ENCODE measurements at regions not wholly inside any gene's neighbourhood (a gene's known extent, or its start where the extent isn't known, plus 50 kb on each side); places are given as distances from the start of the nearest gene placed in this dataset.

DNA sequence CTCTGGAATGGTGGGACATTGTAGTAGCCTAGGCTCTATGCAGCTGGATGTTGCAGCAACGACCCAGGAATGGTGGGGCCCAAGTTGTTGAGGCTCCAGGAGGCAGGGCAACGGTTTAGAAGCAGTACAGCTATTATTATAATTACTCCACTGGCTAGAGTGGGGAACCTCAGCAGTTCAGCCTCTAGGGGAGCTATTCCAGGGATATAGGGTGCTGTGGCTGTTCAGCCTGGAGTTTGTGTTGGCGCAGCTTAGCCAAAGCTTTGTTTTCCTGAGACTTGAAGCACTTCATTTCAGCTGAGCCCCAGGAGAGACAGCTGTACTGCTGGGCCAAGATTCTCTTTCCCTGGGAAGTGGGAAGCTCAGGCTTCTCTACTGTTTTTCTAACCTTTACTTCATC is 1023.0 kb upstream of the ATXN7L3B start:
- TF ChIP-seq, protein P1, sequence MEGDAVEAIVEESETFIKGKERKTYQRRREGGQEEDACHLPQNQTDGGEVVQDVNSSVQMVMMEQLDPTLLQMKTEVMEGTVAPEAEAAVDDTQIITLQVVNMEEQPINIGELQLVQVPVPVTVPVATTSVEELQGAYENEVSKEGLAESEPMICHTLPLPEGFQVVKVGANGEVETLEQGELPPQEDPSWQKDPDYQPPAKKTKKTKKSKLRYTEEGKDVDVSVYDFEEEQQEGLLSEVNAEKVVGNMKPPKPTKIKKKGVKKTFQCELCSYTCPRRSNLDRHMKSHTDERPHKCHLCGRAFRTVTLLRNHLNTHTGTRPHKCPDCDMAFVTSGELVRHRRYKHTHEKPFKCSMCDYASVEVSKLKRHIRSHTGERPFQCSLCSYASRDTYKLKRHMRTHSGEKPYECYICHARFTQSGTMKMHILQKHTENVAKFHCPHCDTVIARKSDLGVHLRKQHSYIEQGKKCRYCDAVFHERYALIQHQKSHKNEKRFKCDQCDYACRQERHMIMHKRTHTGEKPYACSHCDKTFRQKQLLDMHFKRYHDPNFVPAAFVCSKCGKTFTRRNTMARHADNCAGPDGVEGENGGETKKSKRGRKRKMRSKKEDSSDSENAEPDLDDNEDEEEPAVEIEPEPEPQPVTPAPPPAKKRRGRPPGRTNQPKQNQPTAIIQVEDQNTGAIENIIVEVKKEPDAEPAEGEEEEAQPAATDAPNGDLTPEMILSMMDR (IDR thresholded peaks at IDR 0.05; ENCODE audit: low read length), result no peak
- TF ChIP-seq EZH2 (IDR thresholded peaks at IDR 0.05; ENCODE audit: borderline replicate concordance, low read length), result no peak
- 0 out of 2 replicates have a peak, but pooled peaks cover 2% of the 10 kb centered on the region for H3K9me3 ChIP-seq (ENCODE audit: low read length)
- no peaks in the 10 kb centered on the region for H3K36me3 ChIP-seq (ENCODE audit: insufficient read depth, low read length)
- H3K9ac ChIP-seq (ENCODE audit: low read length), result no peak overlapping the region
- no peak overlapping the region for H3K4me3 ChIP-seq (ENCODE audit: low read depth, low read length, poor library complexity, severe bottlenecking)
- H3K27ac ChIP-seq (ENCODE audit: low read depth, low read length, poor library complexity, severe bottlenecking), result no peak overlapping the region
- H3K79me2 ChIP-seq (ENCODE audit: insufficient read depth, low read length), result no peaks in the 10 kb centered on the region
- H2AFZ ChIP-seq (ENCODE audit: low read length), result no peak overlapping the region
- no peaks in the 10 kb centered on the region for H3K27me3 ChIP-seq (ENCODE audit: insufficient read depth, low read length)
- no peaks in the 10 kb centered on the region for H3K4me1 ChIP-seq (ENCODE audit: insufficient read depth, low read length, severe bottlenecking)
- no peak overlapping the region for H3K4me2 ChIP-seq (ENCODE audit: low read length)
- no peaks in the 10 kb centered on the region for H3F3A ChIP-seq (ENCODE audit: insufficient read depth, low read length)
- H3K9me2 ChIP-seq (ENCODE audit: low read depth, low read length), result no peaks in the 10 kb centered on the region
- H4K20me1 ChIP-seq (ENCODE audit: insufficient read depth, low read length), result no peaks in the 10 kb centered on the region

DNA sequence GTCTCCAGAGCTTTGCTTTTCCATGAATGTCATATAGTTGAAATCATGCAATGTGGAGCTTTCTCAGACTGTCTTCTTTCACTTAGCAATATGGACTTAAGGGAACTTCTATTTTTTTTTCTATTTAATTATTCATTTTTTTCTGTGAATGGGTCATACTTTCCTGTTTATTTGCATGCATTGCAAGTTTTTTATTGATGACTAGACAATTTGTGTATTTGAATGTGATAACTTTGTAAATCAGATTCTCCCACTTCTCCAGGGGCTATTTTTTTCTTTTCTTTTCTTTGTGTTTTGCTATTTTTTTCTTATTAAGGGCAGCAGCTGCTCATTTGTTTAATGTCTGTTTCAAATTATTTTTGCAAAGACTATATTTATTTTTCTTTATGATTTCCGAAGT is 1019.8 kb upstream of the ATXN7L3B start:
- Histone ChIP-seq H3K79me2 (ENCODE audit: insufficient read depth, low read length) (no peaks in the 10 kb centered on the region), H3K9me3 (ENCODE audit: low read length) (0 out of 2 replicates have a peak, but pooled peaks cover 2% of the 10 kb centered on the region), H3K36me3 (ENCODE audit: insufficient read depth, low read length) (no peaks in the 10 kb centered on the region), H3K27me3 (ENCODE audit: insufficient read depth, low read length) (no peaks in the 10 kb centered on the region), H3K9me2 (ENCODE audit: low read depth, low read length) (no peaks in the 10 kb centered on the region), H3K4me1 (ENCODE audit: insufficient read depth, low read length, severe bottlenecking) (no peaks in the 10 kb centered on the region), H3K27ac (ENCODE audit: low read depth, low read length, poor library complexity, severe bottlenecking) (no peak overlapping the region), H3K9ac (ENCODE audit: low read length) (no peak overlapping the region), H3K4me2 (ENCODE audit: low read length) (no peak overlapping the region), H2AFZ (ENCODE audit: low read length) (no peak overlapping the region), H4K20me1 (ENCODE audit: insufficient read depth, low read length) (no peaks in the 10 kb centered on the region), H3K4me3 (ENCODE audit: low read depth, low read length, poor library complexity, severe bottlenecking) (no peak overlapping the region), H3F3A (ENCODE audit: insufficient read depth, low read length) (no peaks in the 10 kb centered on the region)
- no peak for TF ChIP-seq EZH2 (IDR thresholded peaks at IDR 0.05; ENCODE audit: borderline replicate concordance, low read length)
- TF ChIP-seq, protein P1 (IDR thresholded peaks at IDR 0.05; ENCODE audit: low read length), result no peak

DNA sequence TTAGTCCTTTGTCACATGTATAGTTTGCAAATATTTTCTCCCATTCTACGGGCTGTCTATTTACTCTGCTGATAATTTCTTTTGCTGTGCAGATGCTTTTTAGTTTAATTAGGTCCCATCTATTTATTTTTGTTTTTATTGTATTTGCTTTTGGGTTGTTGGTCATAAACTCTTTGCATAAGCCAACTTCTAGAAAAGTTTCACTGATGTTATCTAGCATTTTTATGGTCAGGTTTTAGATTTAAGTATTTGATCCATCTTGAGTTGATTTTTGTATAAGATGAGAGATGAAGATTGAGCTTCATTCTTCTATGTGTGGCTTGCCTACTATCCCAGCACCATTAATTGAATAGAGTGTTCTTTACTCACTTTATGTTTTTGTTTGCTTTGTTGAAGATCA is 1008.4 kb upstream of the ATXN7L3B start:
- Histone ChIP-seq H3K27ac (ENCODE audit: low read depth, low read length, poor library complexity, severe bottlenecking) (no peak overlapping the region), H2AFZ (ENCODE audit: low read length) (no peak overlapping the region), H3F3A (ENCODE audit: insufficient read depth, low read length) (no peaks in the 10 kb centered on the region), H3K27me3 (ENCODE audit: insufficient read depth, low read length) (no peaks in the 10 kb centered on the region), H4K20me1 (ENCODE audit: insufficient read depth, low read length) (no peaks in the 10 kb centered on the region), H3K9me3 (ENCODE audit: low read length) (no peaks in the 10 kb centered on the region), H3K4me2 (ENCODE audit: low read length) (no peak overlapping the region), H3K4me3 (ENCODE audit: low read depth, low read length, poor library complexity, severe bottlenecking) (no peak overlapping the region), H3K79me2 (ENCODE audit: insufficient read depth, low read length) (no peaks in the 10 kb centered on the region), H3K36me3 (ENCODE audit: insufficient read depth, low read length) (no peaks in the 10 kb centered on the region), H3K9me2 (ENCODE audit: low read depth, low read length) (no peaks in the 10 kb centered on the region), H3K9ac (ENCODE audit: low read length) (no peak overlapping the region), H3K4me1 (ENCODE audit: insufficient read depth, low read length, severe bottlenecking) (no peaks in the 10 kb centered on the region)
- no peak for TF ChIP-seq EZH2 (IDR thresholded peaks at IDR 0.05; ENCODE audit: borderline replicate concordance, low read length)
- TF ChIP-seq, protein P1 (IDR thresholded peaks at IDR 0.05; ENCODE audit: low read length), result no peak

Data from OCI-LY1 (cell line).